ENCODE measurements at regions not wholly inside any gene's neighbourhood (a gene's known extent, or its start where the extent isn't known, plus 50 kb on each side); places are given as distances from the start of the nearest gene placed in this dataset.

DNA sequence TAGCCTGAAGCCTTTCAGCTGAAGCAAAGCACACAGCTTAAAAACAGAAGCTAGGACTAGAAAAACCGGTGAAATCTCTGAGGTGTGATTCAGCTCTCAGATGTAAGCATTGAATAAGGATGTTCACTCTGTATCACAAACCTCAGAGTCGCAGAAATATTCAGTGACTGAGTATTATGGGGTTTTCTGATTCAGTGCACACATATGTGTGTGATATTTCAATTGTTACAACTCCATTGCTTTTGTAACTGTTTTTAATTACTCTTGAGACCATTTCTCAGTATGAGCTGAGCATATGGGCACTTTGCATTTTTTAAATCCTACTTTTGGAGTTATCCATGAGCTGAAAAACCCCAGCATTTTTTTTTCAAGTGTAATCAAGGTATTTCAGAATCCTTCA lies 868.8 kb downstream of the NTRK3 start:
- TF ChIP-seq POLR2AphosphoS5 (IDR thresholded peaks at IDR 0.05) (no peak), CTCF (IDR thresholded peaks at IDR 0.05) (no peak)

All from prostate gland (tissue), 2 donors.